Neural progenitor cell (in vitro differentiated cells): ENCODE measurements at regions not wholly inside any gene's neighbourhood (a gene's known extent, or its start where the extent isn't known, plus 50 kb on each side); places are given as distances from the start of the nearest gene placed in this dataset.

Experiments used
- CTCF ChIP-seq: fragments of 200-600 bp; sonication (generic); IDR thresholded peaks from 2 replicates; pipeline ENCODE4 v1.5.1; 2017; ENCODE audit warnings: antibody characterized with exemption, mild to moderate bottlenecking
- EZH2 ChIP-seq: fragments of 200-600 bp; sonication (generic); IDR thresholded peaks from 2 replicates; pipeline ENCODE4 v1.6.1; 2017; ENCODE audit warnings: antibody characterized with exemption, mild to moderate bottlenecking, moderate library complexity
- EZH2phosphoT487 ChIP-seq: fragments of 200-600 bp; sonication (generic); IDR thresholded peaks from 2 replicates; pipeline ENCODE4 v1.6.1; 2017; ENCODE audit warnings: antibody characterized with exemption

- TF ChIP-seq EZH2, result no peak
- TF ChIP-seq CTCF, result no peak
- no peak for TF ChIP-seq EZH2phosphoT487
These were observed 82.4 kb downstream of the HIF1AN start for GRCh38 chr10:100618091-100618615.
